Panc1 (cell line): ENCODE measurements at regions not wholly inside any gene's neighbourhood (a gene's known extent, or its start where the extent isn't known, plus 50 kb on each side); places are given as distances from the start of the nearest gene placed in this dataset.

Experiments
- ATAC-seq: fragments of 200-7000 bp; cut with Tn5 transposase; 2 replicates; pipeline ENCODE4 v1.9.1; 2020; ENCODE audit warnings: mild to moderate bottlenecking, moderate library complexity
- BruUV-seq: library from RNA; stranded (reverse); fragments of 400-500 nt; replicated peaks from 2 replicates; lab custom pipeline; 2021; lab: Mats Ljungman, UMichigan
- CTCF ChIA-PET: fragments of 300-600 bp; sonication (Branson Sonifier 250); formaldehyde crosslinking; loops from one replicate; lab custom pipeline; 2022; ENCODE audit warnings: antibody characterized with exemption; lab: Charles Lee
- POLR2A ChIA-PET: fragments of 300-600 bp; sonication (Branson Sonifier 250); formaldehyde crosslinking; loops from one replicate; lab custom pipeline; 2022; ENCODE audit warnings: antibody characterized with exemption; lab: Charles Lee
- DNase-seq: peaks from one replicate; pipeline ENCODE4 v3.0.0-alpha.2; 2010; ENCODE audit warnings: low read depth, low spot score
- H3K27ac ChIP-seq: 2 replicates; pipeline ENCODE4 v1.5.1; 2011; ENCODE audit warnings: mild to moderate bottlenecking, low read length, inconsistent platforms
- H3K27me3 ChIP-seq: fragments of 200-500 bp; sonication (Bioruptor generic); 2 replicates; pipeline ENCODE4 v1.6.0; 2014; ENCODE audit warnings: low read length, inconsistent platforms; ENCODE audit not compliant: control insufficient read depth, insufficient read depth
- H3K36me3 ChIP-seq: fragments of 200-500 bp; sonication (Bioruptor generic); 2 replicates; pipeline ENCODE4 v1.5.1; 2014; ENCODE audit warnings: inconsistent platforms, mild to moderate bottlenecking, low read length, moderate library complexity; ENCODE audit not compliant: control insufficient read depth, insufficient read depth
- H3K4me1 ChIP-seq: 2 replicates; pipeline ENCODE4 v1.5.1; 2011; ENCODE audit warnings: inconsistent platforms, mild to moderate bottlenecking, low read length, moderate library complexity; ENCODE audit not compliant: control insufficient read depth, insufficient read depth
- H3K4me3 ChIP-seq, 2 experiments: 2 replicates each; pipeline ENCODE4 v1.5.1; 2011 to 2012; ENCODE audit warnings: low read depth in 2 of 2, low read length in 2 of 2, mild to moderate bottlenecking in 2 of 2, inconsistent platforms in 1 of 2, moderate library complexity in 1 of 2
- H3K9me3 ChIP-seq: fragments of 200-500 bp; sonication (Bioruptor generic); 2 replicates; pipeline ENCODE4 v1.5.1; 2014; ENCODE audit warnings: low read depth, mild to moderate bottlenecking, inconsistent platforms, low read length, moderate library complexity; ENCODE audit not compliant: control insufficient read depth, insufficient read depth
- CTCF ChIP-seq: fragments of 450-650 bp; IDR thresholded peaks from 2 replicates; pipeline ENCODE4 v1.5.1; 2017; ENCODE audit warnings: mild to moderate bottlenecking
- POLR2AphosphoS5 ChIP-seq: IDR thresholded peaks from 2 replicates; pipeline ENCODE4 v1.6.1; 2012; ENCODE audit warnings: mild to moderate bottlenecking, low read depth, low read length, moderate library complexity
- REST ChIP-seq, 2 experiments: IDR thresholded peaks; 2 replicates each; pipeline ENCODE4 v1.6.1; 2011 to 2012; ENCODE audit warnings: low read depth in 2 of 2, control low read depth in 1 of 2, low read length in 1 of 2, mild to moderate bottlenecking in 1 of 2, moderate library complexity in 1 of 2; ENCODE audit not compliant: insufficient read depth in 1 of 2
- SIN3A ChIP-seq: IDR thresholded peaks from 2 replicates; pipeline ENCODE4 v1.6.1; 2012; ENCODE audit warnings: low read depth, mild to moderate bottlenecking, low read length, moderate library complexity, borderline replicate concordance; ENCODE audit not compliant: insufficient read depth
- TCF7L2 ChIP-seq: IDR thresholded peaks from 2 replicates; pipeline ENCODE4 v1.6.1; 2011; ENCODE audit warnings: mild to moderate bottlenecking, low read depth, low read length, inconsistent platforms
- in situ Hi-C: cut with HindIII; loops from 2 replicates; pipeline ENCODE4 v1.10.0; 2016; ENCODE audit warnings: low sequenced_read_pairs, low pct_unique_long_range_greater_than_20kb
- intact Hi-C: fragments of 100-400 bp; cut with micrococcal nuclease; formaldehyde crosslinking; loops from one replicate; pipeline ENCODE4 v1.10.0; 2022; ENCODE audit not compliant: unreplicated experiment

GRCh38 chr3:176581589-176581988 lies 615.7 kb downstream of the TBL1XR1 start:
- no peak for DNase-seq
- ChIA-PET POLR2A (no interaction called here), CTCF (no interaction called here)
- TF ChIP-seq POLR2AphosphoS5, result no peak
- TF ChIP-seq REST (IDR thresholded peaks at IDR 0.05; ENCODE audit: insufficient read depth in 1 of 2, low read depth in 2 of 2, low read length in 1 of 2), result no peak
- TF ChIP-seq SIN3A, result no peak
- TF ChIP-seq CTCF, result no peak
- no peak for TF ChIP-seq TCF7L2
- H3K27me3 ChIP-seq, result no peaks in the 10 kb centered on the region
- no peak overlapping the region for H3K4me3 ChIP-seq
- H3K36me3 ChIP-seq, result no peaks in the 10 kb centered on the region
- in situ Hi-C loops (no loop called here), intact Hi-C loops (no loop called here)
- H3K4me1 ChIP-seq, result no peaks in the 10 kb centered on the region
- no peaks in the 10 kb centered on the region for H3K9me3 ChIP-seq
- no peak for ATAC-seq
- H3K27ac ChIP-seq, result no peak overlapping the region
- BruUV-seq, result no TSS peak

GRCh38 chr3:176579711-176580185 lies 617.5 kb downstream of the TBL1XR1 start:
- ATAC-seq (no peak), DNase-seq (no peak)
- CTCF ChIA-PET, result no interaction called here
- no TSS peak for BruUV-seq
- POLR2A ChIA-PET, result no interaction called here
- TF ChIP-seq POLR2AphosphoS5 (no peak), SIN3A (no peak), REST (IDR thresholded peaks at IDR 0.05; ENCODE audit: insufficient read depth in 1 of 2, low read depth in 2 of 2, low read length in 1 of 2) (no peak), TCF7L2 (no peak), CTCF (no peak)
- H3K4me1 ChIP-seq, result no peaks in the 10 kb centered on the region
- intact Hi-C loops, result no loop called here
- no peaks in the 10 kb centered on the region for H3K27me3 ChIP-seq
- no peak overlapping the region for H3K27ac ChIP-seq
- no peak overlapping the region for H3K4me3 ChIP-seq
- in situ Hi-C loops, result no loop called here
- no peaks in the 10 kb centered on the region for H3K36me3 ChIP-seq
- H3K9me3 ChIP-seq, result no peaks in the 10 kb centered on the region
